NCI-H446 treated with DMSO at 0.1 percent for 48 hours (cell line): ENCODE measurements at regions not wholly inside any gene's neighbourhood (a gene's known extent, or its start where the extent isn't known, plus 50 kb on each side); places are given as distances from the start of the nearest gene placed in this dataset.

Experiments
- DNase-seq: peaks from one replicate; lab custom pipeline; 2025; lab: John Stamatoyannopoulos, UW

DNA sequence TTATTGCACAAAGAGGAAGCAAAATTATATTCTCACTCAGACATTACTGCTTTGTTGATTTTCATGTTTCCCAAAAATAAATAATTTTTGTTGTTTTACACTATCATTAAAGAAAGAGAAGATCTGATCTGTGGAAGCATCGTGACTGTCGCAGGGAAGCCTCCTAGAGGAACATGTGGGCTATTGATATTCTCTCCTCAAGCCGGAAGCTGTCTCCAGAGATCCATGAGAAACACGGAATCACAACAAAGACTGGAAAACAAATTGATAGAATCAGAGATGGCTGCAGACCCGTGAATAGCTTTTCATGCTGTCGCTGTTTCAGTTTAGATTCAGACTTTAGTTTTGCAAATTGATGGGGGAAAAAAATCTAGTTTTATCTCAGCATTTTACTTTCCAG lies 235.2 kb upstream of the TMPO start:
- no peak for DNase-seq

GRCh38 chr12:98280621-98281020 lies 234.8 kb upstream of the TMPO start:
- DNase-seq: no peak

- DNase-seq: no peak
Observed at GRCh38 chr12:98291828-98292227, 223.6 kb upstream of the TMPO start.

- DNase-seq: peak; percentile 87
Observed at GRCh38 chr12:98294051-98294805, 221.2 kb upstream of the TMPO start.

DNA sequence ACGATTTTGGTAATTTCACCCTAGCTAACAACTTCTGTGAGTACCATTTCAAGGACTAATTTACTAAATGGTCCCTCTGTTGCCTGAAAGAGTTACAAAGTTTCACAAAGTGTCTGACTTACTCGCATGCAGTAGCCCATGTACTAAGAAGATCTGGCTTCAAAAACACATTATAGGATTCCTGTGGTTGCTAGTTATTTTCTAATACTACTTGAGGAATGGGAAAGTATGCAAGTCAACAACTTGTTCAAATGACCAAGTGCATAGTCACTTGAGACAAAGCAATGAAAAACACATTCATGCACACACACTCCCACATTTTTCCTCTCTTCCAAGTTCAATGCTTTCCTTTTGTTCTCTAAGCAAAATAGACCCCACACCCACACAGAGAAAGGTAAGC lies 219.7 kb upstream of the TMPO start:
- DNase-seq: no peak

- DNase-seq: no peak
Observed at GRCh38 chr12:98296462-98297079, 218.8 kb upstream of the TMPO start.

DNA sequence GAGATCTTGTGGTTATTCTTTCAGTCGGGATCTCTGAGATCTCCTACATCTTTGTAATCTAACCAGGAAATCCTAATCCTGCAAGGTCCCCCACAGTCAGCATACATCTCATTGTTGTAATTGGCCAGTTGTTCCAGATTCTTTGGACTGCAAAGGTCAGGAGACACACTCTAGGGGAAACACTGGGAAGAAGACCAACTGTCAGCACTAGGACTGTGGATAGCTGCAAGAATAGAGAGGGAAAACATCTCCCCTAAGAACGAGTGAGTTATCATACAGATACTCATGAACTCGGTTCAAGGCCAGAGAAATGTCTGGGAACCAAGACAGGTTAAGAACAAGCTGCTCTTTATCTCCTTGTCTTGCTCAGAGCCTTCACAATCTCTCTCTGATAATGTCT lies 217.9 kb upstream of the TMPO start:
- DNase-seq: no peak

DNA sequence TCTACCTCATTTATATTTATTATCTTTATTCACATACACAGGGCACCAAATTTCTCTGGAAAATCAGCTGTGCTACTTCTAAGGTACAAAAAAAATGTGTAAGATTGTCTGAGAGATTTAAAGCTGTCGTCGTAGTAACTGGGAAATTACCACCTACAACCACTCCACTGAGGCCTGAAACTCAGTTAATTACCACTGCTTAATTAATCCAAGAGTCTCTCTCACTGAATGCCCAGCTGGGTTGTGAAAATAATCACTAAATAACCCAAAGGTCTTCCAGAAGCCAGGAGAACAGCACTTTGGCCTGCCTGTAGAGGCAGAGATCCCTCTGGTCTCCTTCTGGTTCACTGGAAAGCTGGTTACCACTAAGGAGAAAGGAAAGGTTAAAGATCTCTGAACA lies 207.2 kb upstream of the TMPO start:
- no peak for DNase-seq

DNA sequence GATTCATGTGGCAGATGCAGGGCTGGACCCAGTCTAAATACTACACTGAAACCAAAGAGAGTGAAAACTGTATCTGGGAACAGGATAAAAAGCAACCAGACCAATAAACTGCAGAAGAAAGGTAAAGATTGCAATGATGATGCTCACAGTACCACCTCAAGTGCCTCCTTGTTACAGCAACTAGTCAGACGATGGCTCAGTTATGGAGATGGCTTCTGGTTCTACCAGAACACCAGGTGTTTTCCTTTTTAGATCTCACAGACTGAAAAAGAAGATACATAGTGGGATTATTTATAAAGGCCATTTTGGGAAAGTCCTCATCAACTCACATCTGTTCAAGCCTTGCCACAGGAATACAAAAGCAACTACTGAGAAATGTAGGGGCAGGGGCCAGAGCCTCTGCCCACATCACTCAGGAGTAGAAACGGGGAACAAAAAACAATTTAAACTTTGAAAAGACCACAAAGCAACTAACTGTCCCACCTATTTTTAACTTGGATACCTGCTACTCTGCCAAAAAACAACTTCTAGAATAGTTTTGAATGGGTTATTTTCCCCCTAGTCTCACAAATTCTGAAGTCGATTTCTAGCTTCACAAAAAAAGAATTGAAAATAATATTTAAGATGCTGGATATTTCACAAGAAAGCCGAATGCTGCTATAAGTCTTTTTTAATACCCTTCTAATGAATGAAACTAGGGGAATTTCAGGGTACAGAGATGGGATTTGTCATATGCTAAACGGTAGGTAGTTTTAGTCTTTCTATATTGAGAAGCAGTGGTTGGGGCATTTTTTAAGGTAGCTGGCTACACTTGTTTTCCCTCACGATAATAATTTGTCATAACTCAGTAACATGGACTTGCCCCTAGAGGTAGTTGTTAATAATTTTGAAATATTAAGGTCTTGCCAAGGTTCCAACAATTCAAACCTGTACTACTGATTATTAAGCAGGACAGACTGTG lies 197.2 kb upstream of the TMPO start:
- DNase-seq: no peak

DNA sequence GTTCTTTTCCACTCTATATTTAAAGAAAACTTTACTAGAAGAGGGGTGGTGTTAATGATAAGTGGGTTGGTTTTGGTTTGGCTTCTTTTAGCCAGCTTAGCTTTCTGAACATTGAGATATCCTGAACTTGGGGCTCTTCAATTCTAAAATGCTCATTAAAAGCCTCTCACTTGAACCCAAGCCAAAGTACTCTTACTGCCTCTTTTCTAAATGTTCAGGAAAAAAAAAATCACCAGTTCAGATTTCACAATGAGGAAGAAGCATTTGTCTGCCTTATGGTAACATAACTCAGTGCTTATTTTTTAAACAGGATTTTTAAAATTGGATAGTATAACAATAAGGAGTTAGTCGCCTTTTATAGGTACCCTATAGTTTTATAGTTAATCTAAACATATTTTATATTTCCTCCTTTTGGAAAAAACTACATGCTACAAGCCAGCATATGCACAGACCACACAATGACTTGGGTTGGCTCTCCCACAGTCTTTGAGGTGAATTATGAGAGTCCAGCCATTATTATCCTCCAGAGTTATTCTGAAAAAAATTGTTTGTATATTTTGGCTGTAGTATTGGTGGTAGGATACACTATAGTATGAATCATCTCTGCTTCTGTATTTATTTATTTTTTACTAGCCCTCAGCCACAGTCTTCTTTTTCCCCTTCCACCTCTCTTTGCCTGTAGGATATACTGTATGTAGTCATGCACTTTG lies 195.5 kb upstream of the TMPO start:
- DNase-seq: peak; percentile 41

DNA sequence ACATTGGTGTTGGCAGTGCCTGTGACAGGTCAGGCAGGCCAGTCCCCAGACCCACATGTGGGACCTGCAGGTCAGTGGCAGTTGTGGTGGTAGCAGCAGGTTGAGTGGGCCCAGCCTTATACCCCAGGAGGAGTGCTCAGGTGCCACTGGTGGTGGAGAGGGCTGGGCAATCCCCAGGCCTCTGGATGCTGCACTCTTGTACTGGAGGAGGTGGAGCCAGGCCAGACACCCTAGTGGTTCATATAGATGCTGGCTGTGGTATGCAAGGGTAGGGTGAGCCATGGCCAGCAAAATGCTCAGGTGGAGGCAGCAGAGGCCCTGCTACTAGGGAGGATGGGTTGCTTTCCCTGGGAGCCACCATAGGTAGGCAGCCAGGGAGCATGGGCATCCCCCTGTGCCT lies 190.4 kb upstream of the TMPO start:
- no peak for DNase-seq

DNA sequence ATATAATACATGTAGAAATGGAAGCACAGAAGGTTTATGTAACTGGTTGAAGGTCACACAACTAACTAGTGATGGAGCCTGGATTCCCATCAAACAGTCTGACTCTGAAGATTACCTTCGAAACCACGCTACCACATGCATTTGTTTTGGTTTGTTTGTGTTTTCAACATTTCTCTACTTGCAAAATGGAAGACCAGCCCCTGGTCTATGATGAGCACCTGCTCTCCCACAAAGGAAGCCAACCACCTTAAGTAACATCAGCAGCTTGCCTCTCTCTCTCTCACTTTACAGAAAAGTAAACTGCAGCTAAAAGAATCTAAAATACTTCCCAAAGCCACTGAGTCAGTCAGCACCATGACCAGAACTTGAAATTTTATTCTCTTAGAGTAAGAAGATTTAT lies 186.9 kb upstream of the TMPO start:
- DNase-seq: no peak

- DNase-seq: no peak
Observed at GRCh38 chr12:98329589-98329988, 185.8 kb upstream of the TMPO start.

DNA sequence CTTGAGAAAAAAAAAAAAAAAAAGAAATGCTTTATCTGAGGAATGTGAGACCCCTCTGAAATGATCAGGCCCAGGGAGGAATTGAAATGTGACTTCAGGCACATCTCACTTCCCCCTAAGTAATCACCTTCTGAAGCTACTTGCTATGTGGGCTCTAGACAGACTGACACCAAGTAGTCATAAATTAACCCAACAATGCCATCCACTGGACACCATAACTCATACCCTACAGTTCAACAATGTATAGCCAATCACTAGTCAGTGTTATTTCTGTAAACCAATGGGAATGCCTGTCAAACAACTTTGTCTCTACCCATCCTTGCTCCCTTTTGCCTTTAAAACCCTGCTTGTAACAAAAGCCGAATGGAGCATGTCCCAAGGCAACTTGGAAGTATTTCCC lies 182.7 kb upstream of the TMPO start:
- DNase-seq: peak; percentile 10

- no peak for DNase-seq
Observed at GRCh38 chr12:98334768-98335167, 180.6 kb upstream of the TMPO start.

DNA sequence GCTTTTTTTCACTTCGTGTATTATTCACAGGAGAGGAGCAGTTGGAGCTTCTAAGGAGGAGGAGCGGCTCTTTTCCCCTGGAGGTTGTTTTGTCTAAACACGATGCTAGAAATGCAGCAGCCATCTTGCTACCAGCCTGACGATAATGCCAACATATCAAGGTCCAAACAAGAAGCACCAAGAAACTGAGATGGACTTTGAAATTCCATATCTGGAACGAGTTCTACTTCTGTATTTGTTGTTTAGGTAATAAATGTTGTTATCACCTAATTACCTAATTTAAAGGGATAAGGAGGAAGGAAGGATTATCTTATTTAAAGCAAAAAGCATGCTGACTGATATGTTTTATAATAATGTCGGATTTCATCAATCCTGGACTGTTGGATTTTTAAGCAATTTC lies 174.4 kb upstream of the TMPO start:
- DNase-seq: no peak

DNA sequence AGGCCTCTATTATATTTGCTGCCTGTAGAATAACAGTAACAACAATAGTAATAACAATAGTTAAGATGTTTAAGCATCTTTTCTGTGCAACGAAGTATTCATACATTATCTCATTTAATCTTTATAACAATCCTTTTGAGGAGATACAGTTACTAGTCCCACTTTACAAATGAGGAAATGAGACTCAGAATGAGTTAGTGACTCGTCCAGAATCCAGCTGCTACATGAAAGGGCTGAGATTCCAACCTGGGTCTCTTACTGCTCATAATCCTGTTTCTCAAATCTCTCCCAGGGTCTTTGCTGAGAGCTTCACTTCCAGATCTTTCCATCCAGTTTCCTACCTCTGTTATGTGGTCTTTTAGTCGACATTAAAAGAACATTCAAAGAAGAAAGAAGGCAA lies 173.7 kb upstream of the TMPO start:
- no peak for DNase-seq

DNA sequence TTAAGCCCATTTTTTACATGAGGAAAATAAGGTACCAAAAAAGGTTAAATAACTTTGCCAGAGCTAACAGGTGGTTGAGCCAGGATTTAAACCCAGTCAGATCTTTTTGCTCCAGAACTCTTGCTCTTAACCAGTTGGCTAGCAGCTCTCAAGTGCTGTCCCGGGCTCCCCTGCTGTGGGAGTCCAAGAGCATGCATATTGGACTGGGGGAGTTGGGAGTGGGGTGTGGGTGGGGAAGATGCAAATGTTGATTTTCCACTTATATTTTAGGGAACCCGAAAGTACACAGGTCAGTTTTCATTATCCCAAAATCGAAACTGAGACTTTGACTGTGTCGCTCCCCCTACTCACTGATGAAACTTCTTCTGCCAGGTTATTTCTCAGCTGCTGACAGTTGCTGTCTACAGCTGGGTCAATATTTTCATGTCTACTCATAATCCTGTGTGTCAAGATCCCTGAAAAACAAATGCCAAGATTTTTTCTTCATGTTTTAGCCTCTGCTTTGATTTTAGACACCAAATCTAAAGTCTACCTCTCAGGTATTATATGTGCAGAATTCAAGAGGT lies 172.3 kb upstream of the TMPO start:
- DNase-seq: no peak

DNA sequence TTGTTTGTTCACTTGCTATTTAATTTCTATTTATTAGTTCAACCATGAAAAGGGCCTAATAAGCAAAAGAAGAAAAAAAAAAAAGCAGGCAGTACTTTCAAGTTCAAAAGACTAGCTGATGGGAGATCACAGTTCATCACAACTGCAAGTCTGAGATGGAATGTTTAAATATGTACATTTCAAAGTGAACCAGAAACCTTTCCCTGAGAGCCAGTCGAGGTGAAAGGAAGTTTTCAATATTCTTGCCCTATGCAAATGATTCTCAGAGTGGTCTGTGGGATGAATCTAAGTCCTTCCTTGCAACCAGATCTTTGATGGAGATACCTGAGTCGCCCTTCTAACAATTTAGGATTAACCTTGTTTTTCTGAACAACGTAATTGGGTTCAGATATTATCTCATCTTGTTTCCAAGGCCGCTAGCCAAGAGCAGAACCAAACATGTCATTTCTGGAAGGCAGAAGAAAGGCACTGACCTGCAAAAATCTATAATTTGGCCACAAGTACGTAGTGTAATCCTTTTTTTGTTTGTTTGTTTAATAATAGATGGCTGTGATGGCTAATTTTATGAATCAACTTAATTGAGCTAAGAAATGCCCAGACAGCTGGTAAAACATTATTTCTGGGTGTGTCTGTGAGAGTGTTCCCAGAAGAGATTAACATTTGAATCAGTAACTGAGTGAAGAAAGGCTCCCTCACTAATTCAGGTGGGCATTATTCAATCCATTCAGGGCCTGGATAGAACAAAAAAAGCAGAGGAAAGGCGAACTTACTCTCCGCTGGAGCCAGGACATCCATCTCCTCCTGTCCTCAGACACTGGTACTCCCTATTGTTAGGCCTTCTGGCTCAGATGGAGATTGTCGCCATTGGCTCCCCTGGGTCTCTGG lies 171.1 kb upstream of the TMPO start:
- peak; percentile 9 for DNase-seq

DNA sequence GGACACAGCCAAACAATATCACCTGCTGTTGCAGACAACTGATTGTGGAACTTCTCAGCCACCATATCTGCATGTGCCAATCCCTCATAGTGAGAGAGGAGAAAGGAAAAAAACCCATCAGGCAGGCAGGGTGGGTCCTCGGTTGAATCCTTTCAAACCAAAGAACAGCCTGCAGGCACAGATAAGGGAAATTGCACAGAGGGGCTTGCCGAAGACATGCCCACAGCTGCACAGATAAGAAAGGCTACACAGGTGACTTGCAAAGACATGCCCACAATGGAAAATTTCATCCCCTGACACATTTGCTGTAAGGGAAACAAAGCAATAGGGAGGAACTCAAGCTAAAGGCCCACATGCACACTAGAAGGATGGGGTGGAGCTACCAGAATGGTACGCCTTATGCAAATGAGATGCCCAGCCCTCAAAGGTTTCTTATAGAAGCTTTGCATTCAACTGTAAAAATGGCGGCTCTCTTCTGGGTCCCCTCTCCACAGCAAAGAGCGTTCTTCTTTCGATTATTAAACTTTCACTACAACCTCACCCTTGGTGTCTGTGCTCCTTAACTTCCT lies 170.0 kb upstream of the TMPO start:
- DNase-seq: no peak

DNA sequence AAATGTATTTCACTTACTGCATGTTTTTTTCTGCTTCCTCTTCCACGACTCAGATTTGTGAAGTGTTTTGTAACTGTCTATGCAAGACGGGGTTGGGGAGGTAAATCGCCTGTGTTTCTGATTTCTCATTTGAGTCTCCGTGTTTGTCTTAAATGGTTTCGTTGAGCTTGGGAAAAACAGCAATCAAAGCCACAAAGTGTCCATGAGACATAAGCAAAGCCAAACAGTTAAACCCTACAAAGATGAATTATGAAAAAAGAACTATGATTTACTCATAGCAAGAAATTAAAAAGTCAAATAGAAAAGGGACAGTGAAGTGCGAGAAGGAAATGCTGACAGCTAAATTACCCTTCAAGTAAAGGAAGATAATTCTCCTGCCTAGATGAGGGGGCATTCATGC lies 164.3 kb upstream of the TMPO start:
- no peak for DNase-seq
